T-cell (primary cell): ENCODE measurements at regions not wholly inside any gene's neighbourhood (a gene's known extent, or its start where the extent isn't known, plus 50 kb on each side); places are given as distances from the start of the nearest gene placed in this dataset.

Experiments used
- ATAC-seq, 4 experiments: fragments of 200-7000 bp in 3 of 4; fragments of 150-1000 bp in 1 of 4; cut with Tn5 transposase; replicated peaks in 1 of 4; 1 replicate in 3 of 4; 2 replicates in 1 of 4; pipeline ENCODE4 v1.10.0; 2021; ENCODE audit warnings: moderate library complexity in 3 of 4, mild to moderate bottlenecking in 2 of 4, moderate number of reproducible peaks in 1 of 4
- CTCF ChIA-PET, 2 donors: fragments of 300-600 bp; sonication (Branson Sonifier 250); formaldehyde crosslinking; loops; one replicate each; lab custom pipeline; 2022; ENCODE audit warnings: antibody characterized with exemption in 2 of 2; lab: Charles Lee
- POLR2A ChIA-PET, 2 donors: fragments of 300-600 bp; sonication (Branson Sonifier 250); formaldehyde crosslinking; loops; one replicate each; lab custom pipeline; 2022; ENCODE audit warnings: antibody characterized with exemption in 2 of 2; lab: Charles Lee
- DNase-seq, 35 experiments: peaks; one replicate each; pipeline versions ENCODE4 v3.0.0 to v3.0.0-alpha.2; 2013 to 2023
- H3K27ac ChIP-seq: one replicate; pipeline ENCODE4 v1.5.1; 2013; ENCODE audit warnings: low read length
- H3K27me3 ChIP-seq, 2 experiments: replicated peaks in 1 of 2; 1 replicate in 1 of 2; 2 replicates in 1 of 2; pipeline versions ENCODE4 v1.6.1 to v1.7.0; 2013; ENCODE audit warnings: low read length in 1 of 2, mixed read lengths in 1 of 2; ENCODE audit not compliant: control insufficient read depth in 2 of 2, insufficient read depth in 2 of 2; ENCODE audit errors: extremely low read depth in 1 of 2
- H3K36me3 ChIP-seq, 2 donors: 1 replicate in 1 of 2; 2 replicates in 1 of 2; pipeline versions ENCODE4 v1.6.1 to v1.7.0; 2013; ENCODE audit warnings: low read length in 1 of 2; ENCODE audit not compliant: control insufficient read depth in 2 of 2, insufficient read depth in 1 of 2; ENCODE audit errors: extremely low read depth in 1 of 2
- H3K4me1 ChIP-seq, 2 experiments: 1 replicate in 1 of 2; 2 replicates in 1 of 2; pipeline versions ENCODE4 v1.6.1 to v1.7.0; 2013; ENCODE audit warnings: low read length in 2 of 2, mixed read lengths in 1 of 2; ENCODE audit not compliant: insufficient read depth in 2 of 2, control insufficient read depth in 1 of 2; ENCODE audit errors: extremely low read depth in 1 of 2
- H3K4me3 ChIP-seq, 2 donors: 1 replicate in 1 of 2; 2 replicates in 1 of 2; pipeline versions ENCODE4 v1.5.1 to v1.7.0; 2013; ENCODE audit warnings: mild to moderate bottlenecking in 2 of 2, low read length in 1 of 2, moderate library complexity in 1 of 2; ENCODE audit not compliant: control insufficient read depth in 1 of 2; ENCODE audit errors: extremely low read depth in 1 of 2
- H3K9me3 ChIP-seq: 2 replicates; pipeline ENCODE4 v1.7.0; 2013
- H3K27ac Mint-ChIP-seq, 2 donors: one replicate each; pipeline ENCODE4 v1.8.0; 2020 to 2021; ENCODE audit warnings: mild to moderate bottlenecking in 2 of 2, mixed read lengths in 2 of 2
- H3K27me3 Mint-ChIP-seq, 2 donors: one replicate each; pipeline ENCODE4 v1.8.0; 2021 to 2022; ENCODE audit warnings: mixed read lengths in 2 of 2
- H3K36me3 Mint-ChIP-seq: one replicate; pipeline ENCODE4 v1.8.0; 2021; ENCODE audit warnings: mixed read lengths
- H3K4me1 Mint-ChIP-seq, 3 donors: one replicate each; pipeline ENCODE4 v1.8.0; 2020 to 2022; ENCODE audit warnings: mixed read lengths in 3 of 3, mild to moderate bottlenecking in 1 of 3
- H3K4me3 Mint-ChIP-seq, 3 donors: one replicate each; pipeline ENCODE4 v1.8.0; 2020 to 2022; ENCODE audit warnings: mild to moderate bottlenecking in 3 of 3, mixed read lengths in 3 of 3, moderate library complexity in 3 of 3
- H3K9me3 Mint-ChIP-seq, 3 donors: one replicate each; pipeline ENCODE4 v1.8.0; 2020 to 2022; ENCODE audit warnings: mixed read lengths in 3 of 3
- WGBS: methylation state at CpG from one replicate; pipeline ENCODE4 v1.1.5; 2013; ENCODE audit warnings: missing lambda C conversion rate; ENCODE audit not compliant: insufficient coverage; 5-methylcytosine and 5-hydroxymethylcytosine counted together

DNA sequence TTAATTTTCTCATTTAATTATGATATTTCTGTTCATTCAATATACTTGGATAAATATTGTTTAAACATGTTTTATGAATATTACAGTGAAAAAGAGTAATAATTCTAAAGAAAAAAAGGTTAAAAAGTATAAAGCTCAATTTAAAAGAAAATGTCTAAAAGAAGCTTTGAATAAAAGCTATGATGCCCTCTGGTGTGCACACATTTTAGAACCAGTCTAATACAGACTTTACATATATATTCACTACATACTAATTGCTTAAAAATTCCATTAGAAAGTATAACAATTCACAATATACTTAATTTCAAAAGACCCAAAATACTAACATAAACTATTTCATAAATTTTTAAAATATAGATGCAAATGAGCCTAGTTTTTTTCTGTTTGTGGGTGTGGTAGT lies 909.1 kb upstream of the ROBO1 start:
- ATAC-seq (no peak), DNase-seq (no peak)
- H3K4me1 ChIP-seq: no peaks in the 10 kb centered on the region
- H3K9me3 ChIP-seq: no peaks in the 10 kb centered on the region
- no peaks in the 10 kb centered on the region for H3K36me3 ChIP-seq
- POLR2A ChIA-PET: interaction anchor here in 1 of 2 donors (0.5 kb wide), 1 partner anchor 15 kb away, joined by 10 read pairs; no protein-coding TSS in a partner anchor
- CTCF ChIA-PET: no interaction called here
- H3K27me3 Mint-ChIP-seq: no peaks in the 10 kb centered on the region
- H3K4me3 Mint-ChIP-seq: no peak overlapping the region
- H3K27ac ChIP-seq: no peak overlapping the region
- no peak overlapping the region for H3K4me3 ChIP-seq
- H3K27me3 ChIP-seq: no peaks in the 10 kb centered on the region
- peaks cover 0 to 32% (median 12%) of the 10 kb centered on the region in 3 donors for H3K9me3 Mint-ChIP-seq
- H3K4me1 Mint-ChIP-seq: no peaks in the 10 kb centered on the region
- no peaks in the 10 kb centered on the region for H3K36me3 Mint-ChIP-seq
- H3K27ac Mint-ChIP-seq: no peak overlapping the region

- no peaks in the 10 kb centered on the region for H3K4me1 ChIP-seq
- no peaks in the 10 kb centered on the region for H3K36me3 ChIP-seq
- no peaks in the 10 kb centered on the region for H3K9me3 ChIP-seq
- no peak overlapping the region for H3K27ac Mint-ChIP-seq
- no peak overlapping the region for H3K4me3 Mint-ChIP-seq
- H3K4me3 ChIP-seq: no peak overlapping the region
- H3K4me1 Mint-ChIP-seq: no peaks in the 10 kb centered on the region
- peaks cover 0 to 27% (median 10%) of the 10 kb centered on the region in 3 donors for H3K9me3 Mint-ChIP-seq
- H3K36me3 Mint-ChIP-seq: no peaks in the 10 kb centered on the region
- ChIA-PET POLR2A (interaction anchor here in 1 of 2 donors (0.5 kb wide), 1 partner anchor 15 kb away, joined by 10 read pairs; no protein-coding TSS in a partner anchor), CTCF (no interaction called here)
- no peak overlapping the region for H3K27ac ChIP-seq
- no peak for DNase-seq
- H3K27me3 ChIP-seq: no peaks in the 10 kb centered on the region
- no peaks in the 10 kb centered on the region for H3K27me3 Mint-ChIP-seq
- no peak for ATAC-seq
- WGBS: no CpG with 5 or more reads among the region's 2 CpGs
Measured at GRCh38 chr3:80676261-80676660, 908.5 kb upstream of the ROBO1 start.

DNA sequence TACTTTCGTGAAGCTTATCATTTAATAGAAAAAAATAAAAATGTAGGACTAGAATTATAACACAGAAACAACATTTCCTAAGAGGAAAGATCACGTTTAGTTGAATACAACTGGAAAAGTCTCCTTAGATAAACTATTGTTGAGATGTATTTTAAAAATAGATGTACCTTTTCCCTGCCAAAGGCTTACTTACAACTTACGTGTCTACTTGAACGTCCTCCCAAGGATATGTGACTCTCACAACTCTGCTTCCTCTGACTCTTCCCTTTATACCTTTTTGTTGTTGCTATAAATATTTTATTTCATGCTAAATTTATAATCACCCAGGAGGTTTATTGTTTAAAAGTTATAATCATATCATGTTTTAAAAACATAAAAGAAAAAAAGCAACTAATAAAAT lies 908.0 kb upstream of the ROBO1 start:
- no peaks in the 10 kb centered on the region for H3K4me1 ChIP-seq
- Mint-ChIP-seq H3K27me3 (no peaks in the 10 kb centered on the region), H3K4me1 (no peaks in the 10 kb centered on the region), H3K9me3 (peaks cover 0 to 27% (median 13%) of the 10 kb centered on the region in 3 donors), H3K36me3 (no peaks in the 10 kb centered on the region), H3K27ac (no peak overlapping the region), H3K4me3 (no peak overlapping the region)
- no CpG with 5 or more reads among the region's 4 CpGs for WGBS
- no peaks in the 10 kb centered on the region for H3K27me3 ChIP-seq
- no peak overlapping the region for H3K27ac ChIP-seq
- no peaks in the 10 kb centered on the region for H3K9me3 ChIP-seq
- no peaks in the 10 kb centered on the region for H3K36me3 ChIP-seq
- no peak overlapping the region for H3K4me3 ChIP-seq
- ChIA-PET POLR2A (no interaction called here), CTCF (no interaction called here)
- ATAC-seq: no peak
- DNase-seq: no peak

DNA sequence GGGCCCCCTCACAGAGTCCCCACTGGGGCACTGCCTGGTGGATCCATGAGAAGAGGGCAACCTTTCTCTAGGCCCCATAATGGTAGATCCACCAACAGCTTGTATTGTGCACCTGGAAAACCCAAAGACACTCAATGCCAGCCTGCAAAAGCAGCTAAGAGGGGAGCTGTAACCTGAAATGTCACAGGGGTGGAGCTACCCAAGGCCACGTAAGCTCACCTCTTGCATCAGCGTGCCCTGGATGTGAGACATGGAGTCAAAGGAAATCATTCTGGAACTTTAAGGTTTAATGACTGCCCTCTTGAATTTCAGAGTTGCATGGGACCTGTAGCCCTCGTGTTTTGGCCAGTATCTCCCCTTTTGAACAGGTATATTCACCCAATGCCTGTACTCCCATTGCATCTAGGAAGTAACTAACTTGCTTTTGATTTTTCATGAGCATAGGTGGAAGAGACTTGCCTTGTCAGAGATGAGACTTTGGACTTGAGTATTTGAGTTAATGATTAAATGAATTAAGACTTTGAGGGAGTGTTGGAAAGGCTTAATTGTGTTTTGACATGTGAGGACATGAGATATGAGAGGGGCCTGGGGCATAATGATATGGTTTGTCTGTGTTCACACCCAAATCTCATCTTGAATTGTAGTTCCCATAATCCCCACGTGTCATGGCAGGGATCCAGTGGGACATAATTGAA lies 900.9 kb upstream of the ROBO1 start:
- 88% methylated on average over 2 of the region's 4 CpGs for WGBS
- Mint-ChIP-seq H3K27ac (no peak overlapping the region), H3K36me3 (no peaks in the 10 kb centered on the region), H3K27me3 (no peaks in the 10 kb centered on the region), H3K4me1 (no peaks in the 10 kb centered on the region), H3K4me3 (no peak overlapping the region), H3K9me3 (peaks cover 17 to 35% (median 19%) of the 10 kb centered on the region in 3 donors)
- Histone ChIP-seq H3K4me3 (no peak overlapping the region), H3K27ac (no peak overlapping the region), H3K4me1 (no peaks in the 10 kb centered on the region), H3K36me3 (no peaks in the 10 kb centered on the region), H3K27me3 (no peaks in the 10 kb centered on the region), H3K9me3 (no peaks in the 10 kb centered on the region)
- DNase-seq: no peak
- POLR2A ChIA-PET: interaction anchor here in 1 of 2 donors (0.6 kb wide), 1 partner anchor 74 kb away, joined by 3 read pairs; no protein-coding TSS in a partner anchor
- CTCF ChIA-PET: no interaction called here
- ATAC-seq: no peak

GRCh38 chr3:80668100-80668499 lies 900.3 kb upstream of the ROBO1 start:
- DNase-seq (no peak), ATAC-seq (no peak)
- POLR2A ChIA-PET: interaction anchor here in 1 of 2 donors (0.6 kb wide), 1 partner anchor 73 kb away, joined by 3 read pairs; no protein-coding TSS in a partner anchor
- H3K4me3 Mint-ChIP-seq: no peak overlapping the region
- no peaks in the 10 kb centered on the region for H3K27me3 Mint-ChIP-seq
- H3K9me3 Mint-ChIP-seq: peaks cover 17 to 32% (median 19%) of the 10 kb centered on the region in 3 donors
- H3K4me1 Mint-ChIP-seq: no peaks in the 10 kb centered on the region
- Histone ChIP-seq H3K36me3 (no peaks in the 10 kb centered on the region), H3K4me3 (no peak overlapping the region), H3K27ac (no peak overlapping the region), H3K9me3 (no peaks in the 10 kb centered on the region), H3K4me1 (no peaks in the 10 kb centered on the region), H3K27me3 (no peaks in the 10 kb centered on the region)
- no peaks in the 10 kb centered on the region for H3K36me3 Mint-ChIP-seq
- CTCF ChIA-PET: no interaction called here
- H3K27ac Mint-ChIP-seq: no peak overlapping the region

- Mint-ChIP-seq H3K9me3 (peaks cover 11 to 34% (median 15%) of the 10 kb centered on the region in 3 donors), H3K27ac (no peak overlapping the region), H3K4me3 (no peak overlapping the region), H3K36me3 (no peaks in the 10 kb centered on the region), H3K27me3 (no peaks in the 10 kb centered on the region), H3K4me1 (no peaks in the 10 kb centered on the region)
- ChIA-PET POLR2A (no interaction called here), CTCF (no interaction called here)
- WGBS: no CpG with 5 or more reads among the region's 3 CpGs
- ATAC-seq (no peak), DNase-seq (no peak)
- Histone ChIP-seq H3K4me3 (no peak overlapping the region), H3K4me1 (no peaks in the 10 kb centered on the region), H3K9me3 (no peaks in the 10 kb centered on the region), H3K36me3 (no peaks in the 10 kb centered on the region), H3K27ac (no peak overlapping the region), H3K27me3 (no peaks in the 10 kb centered on the region)
Measured at GRCh38 chr3:80663426-80663825, 895.6 kb upstream of the ROBO1 start.
